GM13976 (cell line): ENCODE measurements at regions not wholly inside any gene's neighbourhood (a gene's known extent, or its start where the extent isn't known, plus 50 kb on each side); places are given as distances from the start of the nearest gene placed in this dataset.
A peak's percentile ranks its signal among the peaks of the same experiment; 100 is the strongest.

Experiments used
- DNase-seq: peaks from one replicate; pipeline ENCODE4 v3.0.0; 2012; ENCODE audit warnings: low spot score
- in situ Hi-C: fragments of 300-500 bp; cut with MboI; formaldehyde crosslinking; loops from one replicate; pipeline ENCODE4 v1.12.0; 2022; ENCODE audit warnings: low sequenced_read_pairs, mixed read lengths, inconsistent platforms; ENCODE audit not compliant: unreplicated experiment
- TF ChIP-seq, protein P1 (sequence below): IDR thresholded peaks from 2 replicates; pipeline ENCODE4 v1.5.1; 2012; ENCODE audit warnings: borderline replicate concordance, mild to moderate bottlenecking; ENCODE audit not compliant: insufficient read depth; ENCODE audit errors: extremely low read depth, missing control alignments, control extremely low read depth

- TF ChIP-seq, protein P1, sequence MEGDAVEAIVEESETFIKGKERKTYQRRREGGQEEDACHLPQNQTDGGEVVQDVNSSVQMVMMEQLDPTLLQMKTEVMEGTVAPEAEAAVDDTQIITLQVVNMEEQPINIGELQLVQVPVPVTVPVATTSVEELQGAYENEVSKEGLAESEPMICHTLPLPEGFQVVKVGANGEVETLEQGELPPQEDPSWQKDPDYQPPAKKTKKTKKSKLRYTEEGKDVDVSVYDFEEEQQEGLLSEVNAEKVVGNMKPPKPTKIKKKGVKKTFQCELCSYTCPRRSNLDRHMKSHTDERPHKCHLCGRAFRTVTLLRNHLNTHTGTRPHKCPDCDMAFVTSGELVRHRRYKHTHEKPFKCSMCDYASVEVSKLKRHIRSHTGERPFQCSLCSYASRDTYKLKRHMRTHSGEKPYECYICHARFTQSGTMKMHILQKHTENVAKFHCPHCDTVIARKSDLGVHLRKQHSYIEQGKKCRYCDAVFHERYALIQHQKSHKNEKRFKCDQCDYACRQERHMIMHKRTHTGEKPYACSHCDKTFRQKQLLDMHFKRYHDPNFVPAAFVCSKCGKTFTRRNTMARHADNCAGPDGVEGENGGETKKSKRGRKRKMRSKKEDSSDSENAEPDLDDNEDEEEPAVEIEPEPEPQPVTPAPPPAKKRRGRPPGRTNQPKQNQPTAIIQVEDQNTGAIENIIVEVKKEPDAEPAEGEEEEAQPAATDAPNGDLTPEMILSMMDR, result no peak
- DNase-seq, result no peak
- in situ Hi-C loops, result no loop called here
These were observed 348.1 kb downstream of the ETS1 start for GRCh38 chr11:128239306-128239705.

GRCh38 chr11:128238521-128239265 is 348.7 kb downstream of the ETS1 start:
- TF ChIP-seq, protein P1, result no peak
- DNase-seq, result peak; percentile 31
- in situ Hi-C loops, result no loop called here

DNA sequence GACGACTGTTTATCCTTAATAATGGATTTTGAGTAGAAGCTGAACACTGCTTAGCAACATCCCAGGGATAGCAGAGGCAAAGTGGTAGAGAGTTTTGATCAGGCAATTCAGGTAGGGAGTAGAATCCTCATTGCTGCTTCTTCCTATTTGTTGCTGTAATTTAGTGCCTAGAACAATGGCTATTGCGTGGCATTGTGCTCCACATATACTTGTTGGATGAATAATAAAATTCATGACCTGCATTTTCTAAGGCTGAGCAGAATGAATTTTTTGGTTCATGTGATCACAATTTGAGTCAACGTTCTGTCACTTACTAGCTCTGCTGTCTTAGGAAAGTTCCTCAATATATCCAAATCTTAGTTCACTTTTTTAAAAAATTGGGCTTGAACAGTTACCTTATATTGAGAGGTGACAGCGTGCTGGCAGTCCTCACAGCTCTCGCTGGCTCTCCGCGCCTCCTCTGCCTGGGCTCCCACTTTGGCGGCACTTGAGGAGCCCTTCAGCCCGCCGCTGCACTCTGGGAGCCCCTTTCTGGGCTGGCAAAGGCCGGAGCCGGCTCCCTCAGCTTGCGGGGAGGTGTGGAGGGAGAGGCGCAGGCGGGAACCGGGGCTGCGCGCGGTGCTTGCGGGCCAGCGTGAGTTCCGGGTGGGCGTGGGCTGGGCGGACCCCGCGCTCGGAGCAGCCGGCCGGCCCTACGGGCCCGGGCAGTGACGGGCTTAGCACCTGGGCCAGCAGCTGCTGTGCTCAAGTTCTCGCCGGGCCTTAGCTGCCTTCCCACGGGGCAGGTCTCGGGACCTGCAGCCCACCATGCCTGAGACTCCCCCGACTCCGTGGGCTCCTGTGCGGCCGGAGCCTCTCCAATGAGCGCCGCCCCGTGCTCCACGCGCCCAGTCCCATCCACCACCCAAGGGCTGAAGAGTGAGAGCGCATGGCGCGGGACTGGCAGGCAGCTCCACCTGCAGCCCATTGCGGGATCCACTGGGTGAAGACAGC is 350.6 kb downstream of the ETS1 start:
- TF ChIP-seq, protein P1, result no peak
- in situ Hi-C loops, result no loop called here
- no peak for DNase-seq

DNA sequence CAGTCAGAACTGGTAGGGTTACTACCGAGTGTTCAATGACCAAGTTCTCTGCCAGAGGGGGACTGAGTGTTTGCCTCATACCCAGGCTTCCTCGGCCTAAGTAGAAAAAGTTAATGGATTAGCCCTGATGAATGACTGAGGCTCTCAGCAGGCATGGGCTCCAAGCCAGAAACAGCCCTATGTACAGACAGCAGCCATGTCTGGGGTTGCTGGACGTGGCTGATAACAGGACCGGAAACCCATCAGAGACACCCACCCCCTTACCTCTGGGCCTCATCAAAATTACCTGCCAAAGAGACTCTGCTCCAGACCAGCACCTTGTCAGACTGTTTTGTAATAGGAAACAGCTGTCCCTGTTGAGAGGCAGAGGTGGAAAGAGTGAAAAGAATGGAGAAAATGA is 351.4 kb downstream of the ETS1 start:
- TF ChIP-seq, protein P1, result no peak
- in situ Hi-C loops, result no loop called here
- no peak for DNase-seq

- no peak for DNase-seq
- TF ChIP-seq, protein P1, result no peak
- in situ Hi-C loops, result no loop called here
These were observed 351.9 kb downstream of the ETS1 start for GRCh38 chr11:128235426-128235825.

DNA sequence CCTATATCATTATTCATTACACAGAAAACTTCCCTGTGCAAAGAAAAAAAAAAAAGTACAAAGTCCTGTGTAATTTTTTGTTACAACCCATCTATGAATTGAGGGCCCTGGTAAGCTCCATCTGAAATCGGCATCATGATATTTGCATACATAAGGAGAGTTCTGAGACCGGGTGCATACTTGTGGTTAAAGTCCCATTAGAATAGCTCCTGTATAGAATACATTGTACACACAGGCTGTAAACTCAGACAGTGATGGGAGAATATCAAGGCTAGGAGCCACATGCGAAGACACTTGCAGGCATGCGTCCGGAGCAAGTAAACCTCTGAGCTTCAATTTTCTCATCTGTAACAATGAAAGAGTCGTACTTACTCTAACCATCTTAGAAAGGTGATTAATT is 353.2 kb downstream of the ETS1 start:
- TF ChIP-seq, protein P1, result no peak
- DNase-seq, result no peak
- in situ Hi-C loops, result no loop called here
